ENCODE measurements at regions not wholly inside any gene's neighbourhood (a gene's known extent, or its start where the extent isn't known, plus 50 kb on each side); places are given as distances from the start of the nearest gene placed in this dataset.

DNA sequence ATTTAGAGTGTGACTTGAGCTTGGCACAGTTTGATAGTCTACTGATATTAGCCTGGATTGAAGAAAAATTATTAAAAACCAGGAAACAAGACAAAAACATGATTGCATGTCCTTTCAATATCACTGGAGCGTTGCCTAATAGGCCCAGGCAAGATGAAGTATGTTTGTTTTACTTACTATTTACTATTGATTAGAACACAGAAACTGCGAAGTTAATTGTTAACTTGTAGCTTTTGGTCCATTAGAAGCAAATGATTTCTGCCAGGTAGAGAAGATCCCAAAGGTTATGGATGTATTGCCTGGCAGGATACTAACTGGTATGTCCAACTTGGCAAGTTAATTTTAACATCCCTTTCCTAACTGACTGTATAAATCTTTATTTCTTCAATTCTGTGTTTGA, 268.9 kb downstream of the ETNK1 start:
- H3K27ac ChIP-seq: no peak overlapping the region
- TF ChIP-seq, protein P1, sequence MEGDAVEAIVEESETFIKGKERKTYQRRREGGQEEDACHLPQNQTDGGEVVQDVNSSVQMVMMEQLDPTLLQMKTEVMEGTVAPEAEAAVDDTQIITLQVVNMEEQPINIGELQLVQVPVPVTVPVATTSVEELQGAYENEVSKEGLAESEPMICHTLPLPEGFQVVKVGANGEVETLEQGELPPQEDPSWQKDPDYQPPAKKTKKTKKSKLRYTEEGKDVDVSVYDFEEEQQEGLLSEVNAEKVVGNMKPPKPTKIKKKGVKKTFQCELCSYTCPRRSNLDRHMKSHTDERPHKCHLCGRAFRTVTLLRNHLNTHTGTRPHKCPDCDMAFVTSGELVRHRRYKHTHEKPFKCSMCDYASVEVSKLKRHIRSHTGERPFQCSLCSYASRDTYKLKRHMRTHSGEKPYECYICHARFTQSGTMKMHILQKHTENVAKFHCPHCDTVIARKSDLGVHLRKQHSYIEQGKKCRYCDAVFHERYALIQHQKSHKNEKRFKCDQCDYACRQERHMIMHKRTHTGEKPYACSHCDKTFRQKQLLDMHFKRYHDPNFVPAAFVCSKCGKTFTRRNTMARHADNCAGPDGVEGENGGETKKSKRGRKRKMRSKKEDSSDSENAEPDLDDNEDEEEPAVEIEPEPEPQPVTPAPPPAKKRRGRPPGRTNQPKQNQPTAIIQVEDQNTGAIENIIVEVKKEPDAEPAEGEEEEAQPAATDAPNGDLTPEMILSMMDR (conservative IDR thresholded peaks at IDR 0.05): no peak

DNA sequence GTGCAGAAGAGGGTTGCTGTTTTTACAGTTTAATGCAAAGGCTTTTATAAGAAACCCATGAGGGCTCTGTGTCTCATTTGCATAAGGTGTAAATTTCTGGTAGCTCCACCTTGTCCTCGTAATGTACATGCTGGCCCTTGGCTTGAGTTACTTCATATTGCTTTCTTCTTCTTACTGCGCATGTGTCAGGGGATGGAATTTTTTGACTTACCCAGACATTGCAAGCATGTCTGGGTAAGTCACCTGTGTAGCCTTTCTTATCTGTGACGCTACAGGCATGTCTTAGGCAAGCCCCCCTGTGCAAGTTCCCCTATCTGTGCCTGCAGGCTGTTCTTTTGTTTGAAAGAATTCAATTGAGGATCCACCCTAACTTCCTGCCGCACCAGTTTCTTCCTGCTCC, 274.2 kb downstream of the ETNK1 start:
- H3K27ac ChIP-seq: no peak overlapping the region
- TF ChIP-seq, protein P1 (conservative IDR thresholded peaks at IDR 0.05): no peak

DNA sequence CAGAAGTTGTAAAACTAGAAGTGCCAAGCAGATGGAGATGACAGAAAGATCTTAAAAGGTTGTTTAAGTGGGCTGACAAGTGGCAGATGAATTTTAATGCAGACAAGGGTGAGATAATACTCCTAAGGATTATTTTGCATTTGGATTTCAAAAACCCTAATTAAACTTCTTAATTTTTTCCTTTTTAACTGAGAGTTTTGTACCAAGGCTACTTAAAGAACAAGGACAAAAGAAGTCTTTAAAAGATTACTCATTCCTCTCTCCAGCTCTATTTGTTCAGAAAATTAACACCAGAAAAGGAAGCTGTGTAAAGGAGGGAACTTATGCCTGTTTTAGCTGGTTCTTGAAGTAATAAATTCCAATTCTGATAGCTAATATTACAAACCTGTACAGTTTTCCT, 275.4 kb downstream of the ETNK1 start:
- H3K27ac ChIP-seq: no peak overlapping the region
- TF ChIP-seq, protein P1 (conservative IDR thresholded peaks at IDR 0.05): no peak

DNA sequence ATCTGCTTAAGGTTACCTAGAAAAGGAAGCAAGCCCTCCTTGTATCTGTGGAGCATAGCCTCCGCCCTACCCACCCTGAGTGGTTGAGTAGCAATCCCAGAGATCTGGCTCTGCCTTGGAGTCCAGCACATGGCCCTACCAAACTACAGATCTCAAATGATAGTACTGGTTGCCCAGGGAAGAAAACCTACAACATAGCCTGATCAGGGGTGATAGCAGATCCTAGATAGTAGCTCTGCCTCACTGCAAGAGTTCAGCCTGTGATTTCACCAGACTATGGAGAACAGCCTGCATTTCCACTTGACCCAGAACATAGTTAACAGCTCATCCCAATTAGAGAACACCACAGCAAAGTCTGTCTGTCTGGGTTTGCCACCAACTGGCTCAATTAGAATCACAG, 279.5 kb downstream of the ETNK1 start:
- H3K27ac ChIP-seq: no peak overlapping the region
- TF ChIP-seq, protein P1 (conservative IDR thresholded peaks at IDR 0.05): no peak

DNA sequence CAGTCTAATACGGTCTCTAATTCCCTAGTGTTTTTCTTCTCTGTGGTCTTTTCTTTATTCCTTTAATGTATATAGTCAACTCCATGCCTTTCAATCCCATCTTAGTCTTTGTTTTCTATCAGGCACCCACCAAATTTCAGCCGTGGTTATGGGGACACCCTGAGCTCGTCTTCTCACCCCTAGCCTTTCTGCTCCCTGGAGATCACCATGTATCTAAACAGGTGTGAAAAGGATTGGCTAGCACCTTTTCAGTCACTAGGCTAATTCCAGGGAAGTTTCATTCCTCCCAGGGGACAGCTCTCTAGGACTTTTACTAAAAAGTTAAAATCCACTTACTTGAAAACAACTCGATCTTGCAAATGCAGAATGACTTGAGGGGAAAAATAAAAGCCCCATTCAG, 291.3 kb downstream of the ETNK1 start:
- TF ChIP-seq, protein P1 (conservative IDR thresholded peaks at IDR 0.05): no peak
- no peak overlapping the region for H3K27ac ChIP-seq

DNA sequence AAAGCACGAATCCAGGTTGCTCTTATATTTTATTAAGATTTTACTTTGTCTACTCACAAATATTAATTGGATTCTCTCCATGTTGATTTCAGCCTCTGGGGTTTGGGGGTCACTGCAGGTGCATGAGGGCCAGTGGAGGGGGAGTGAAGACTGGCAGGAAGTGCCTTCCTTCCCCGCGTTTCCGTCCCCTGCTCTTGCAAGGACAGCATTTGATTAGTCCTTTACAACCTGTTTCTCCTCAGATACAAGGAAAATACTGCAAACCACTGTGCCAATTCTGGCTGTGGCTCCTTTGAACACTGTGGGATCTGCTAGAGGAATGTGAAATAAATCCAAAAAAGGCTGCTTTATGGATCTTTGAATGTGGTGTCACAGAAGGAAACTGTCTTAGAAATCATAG, 291.8 kb downstream of the ETNK1 start:
- no peak overlapping the region for H3K27ac ChIP-seq
- TF ChIP-seq, protein P1 (conservative IDR thresholded peaks at IDR 0.05): no peak

DNA sequence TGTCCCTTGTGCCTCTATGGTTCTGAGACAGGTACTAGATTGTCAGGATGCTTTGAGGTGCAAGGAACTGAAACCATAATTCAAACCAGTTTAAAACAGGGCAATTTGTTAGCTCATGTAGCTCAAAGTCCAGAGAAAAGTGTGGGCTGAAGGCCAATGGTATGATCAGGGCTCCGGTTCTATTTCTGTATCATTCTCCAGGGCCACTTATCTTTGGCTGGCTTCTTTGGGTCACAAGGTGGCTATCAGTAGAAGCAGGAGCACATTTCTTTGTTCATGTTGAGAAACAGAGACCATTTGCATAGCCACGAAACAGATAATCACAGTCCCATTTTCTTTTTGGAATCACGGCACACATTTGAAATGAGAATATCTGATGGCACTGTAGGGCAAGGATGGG, 294.9 kb downstream of the ETNK1 start:
- TF ChIP-seq, protein P1 (conservative IDR thresholded peaks at IDR 0.05): no peak
- no peak overlapping the region for H3K27ac ChIP-seq

DNA sequence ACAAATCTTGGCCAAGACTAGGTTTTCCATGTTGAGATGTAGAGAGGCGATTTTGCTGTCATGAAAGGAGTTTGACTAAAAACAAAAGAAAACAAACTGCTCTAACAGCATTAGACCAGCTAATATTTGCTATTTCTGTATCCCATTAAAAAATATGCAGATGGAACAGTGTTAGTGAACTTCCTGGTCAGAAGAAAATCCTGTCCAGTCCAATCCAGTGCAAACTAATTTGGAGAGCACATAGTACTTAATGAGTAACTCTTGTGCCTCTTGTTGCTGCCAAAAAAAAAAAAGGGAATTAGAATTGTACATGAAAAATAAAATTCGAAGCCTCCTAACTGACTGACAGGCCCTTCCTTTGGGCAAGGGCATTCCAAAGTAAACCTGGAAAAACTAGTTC, 298.8 kb downstream of the ETNK1 start:
- TF ChIP-seq, protein P1 (conservative IDR thresholded peaks at IDR 0.05): no peak
- no peak overlapping the region for H3K27ac ChIP-seq

Data from VCaP (cell line).